HCT116 (cell line): ENCODE measurements at regions not wholly inside any gene's neighbourhood (a gene's known extent, or its start where the extent isn't known, plus 50 kb on each side); places are given as distances from the start of the nearest gene placed in this dataset.

Source experiments
- ATAC-seq: fragments of 200-7000 bp; cut with Tn5 transposase; 2 replicates; pipeline ENCODE4 v1.9.1; 2020; ENCODE audit warnings: mild to moderate bottlenecking, moderate library complexity
- BruUV-seq: library from RNA; stranded (reverse); fragments of 400-500 nt; replicated peaks from 2 replicates; lab custom pipeline; 2021; lab: Mats Ljungman, UMichigan
- CTCF ChIA-PET: fragments of 300-600 bp; sonication (Branson Sonifier 250); formaldehyde crosslinking; loops from one replicate; lab custom pipeline; 2021; ENCODE audit warnings: antibody characterized with exemption; lab: Charles Lee
- POLR2A ChIA-PET: fragments of 300-600, 350-600 bp; sonication (Branson Sonifier 250); formaldehyde crosslinking; loops from one replicate; lab custom pipeline; 2021; ENCODE audit warnings: antibody characterized with exemption; lab: Charles Lee
- RAD21 ChIA-PET, 2 experiments: fragments of 300-600 bp; sonication (Branson Sonifier 250); formaldehyde crosslinking; loops; one replicate each; lab custom pipeline; 2023; ENCODE audit warnings: low total read pairs in 2 of 2; ENCODE audit not compliant: uncharacterized antibody in 2 of 2, unreplicated experiment in 2 of 2, low non-redundant PET in 1 of 2; lab: Charles Lee
- DNase-seq: peaks from one replicate; pipeline ENCODE4 v3.0.0-alpha.2; 2010; ENCODE audit warnings: low read depth, low spot score
- H2AFZ ChIP-seq: fragments of 200-600 bp; shearing (Covaris generic), sonication (generic); 2 replicates; pipeline ENCODE4 v1.6.1; 2017; ENCODE audit warnings: low read depth, mixed run types, mixed read lengths, antibody characterized with exemption, low read length; ENCODE audit not compliant: poor library complexity, severe bottlenecking
- H3K27ac ChIP-seq: 2 replicates; pipeline ENCODE4 v1.5.1; 2012; ENCODE audit warnings: low read depth, low read length
- H3K27me3 ChIP-seq: fragments of 200-600 bp; sonication (generic); 2 replicates; pipeline ENCODE4 v1.6.1; 2016; ENCODE audit warnings: mixed run types, low read length, mixed read lengths; ENCODE audit not compliant: insufficient read depth
- H3K36me3 ChIP-seq, 2 experiments: fragments of 200-500 bp in 1 of 2; fragments of 200-600 bp in 1 of 2; sonication (Bioruptor generic) in 1 of 2; sonication (generic) in 1 of 2; 2 replicates each; pipeline versions ENCODE4 v1.5.1 to v1.6.1; 2014 to 2016; ENCODE audit warnings: low read length in 2 of 2, inconsistent platforms in 1 of 2, mixed read lengths in 1 of 2, mixed run types in 1 of 2; ENCODE audit not compliant: insufficient read depth in 2 of 2, control insufficient read depth in 1 of 2
- H3K4me1 ChIP-seq, 2 experiments: fragments of 200-600 bp in 1 of 2; sonication (generic) in 1 of 2; 2 replicates each; pipeline versions ENCODE4 v1.5.1 to v1.6.1; 2012 to 2017; ENCODE audit warnings: low read length in 2 of 2, inconsistent platforms in 1 of 2, mild to moderate bottlenecking in 1 of 2, mixed read lengths in 1 of 2, mixed run types in 1 of 2, moderate library complexity in 1 of 2; ENCODE audit not compliant: insufficient read depth in 2 of 2, control insufficient read depth in 1 of 2
- H3K4me2 ChIP-seq: fragments of 200-600 bp; sonication (generic); 2 replicates; pipeline ENCODE4 v1.6.1; 2017; ENCODE audit warnings: mixed run types, low read length, mixed read lengths
- H3K4me3 ChIP-seq, 2 experiments: fragments of 200-600 bp in 1 of 2; sonication (generic) in 1 of 2; replicated peaks in 1 of 2; 2 replicates each; pipeline ENCODE4 v1.5.1; 2011 to 2016; ENCODE audit warnings: low read length in 2 of 2, control low read depth in 1 of 2, low read depth in 1 of 2, mild to moderate bottlenecking in 1 of 2, mixed read lengths in 1 of 2, mixed run types in 1 of 2
- H3K79me2 ChIP-seq: fragments of 200-600 bp; sonication (generic); 2 replicates; pipeline ENCODE4 v1.6.1; 2017; ENCODE audit warnings: mild to moderate bottlenecking, mixed run types, low read length, moderate library complexity, mixed read lengths; ENCODE audit not compliant: insufficient read depth
- H3K9ac ChIP-seq: fragments of 200-600 bp; sonication (generic); 2 replicates; pipeline ENCODE4 v1.6.1; 2016; ENCODE audit warnings: low read length, mixed read lengths
- H3K9me2 ChIP-seq: fragments of 200-600 bp; sonication (generic), shearing (Covaris generic); 2 replicates; pipeline ENCODE4 v1.6.1; 2017; ENCODE audit warnings: mixed run types, mild to moderate bottlenecking, moderate library complexity; ENCODE audit not compliant: insufficient read depth
- H3K9me3 ChIP-seq, 2 experiments: fragments of 200-500 bp in 1 of 2; fragments of 200-600 bp in 1 of 2; sonication (Bioruptor generic) in 1 of 2; sonication (generic) in 1 of 2; 2 replicates each; pipeline ENCODE4 v1.6.1; 2014 to 2017; ENCODE audit warnings: low read length in 2 of 2, mixed read lengths in 2 of 2, inconsistent platforms in 1 of 2, low read depth in 1 of 2, mild to moderate bottlenecking in 1 of 2, mixed run types in 1 of 2, moderate library complexity in 1 of 2; ENCODE audit not compliant: control insufficient read depth in 1 of 2, insufficient read depth in 1 of 2
- H4K20me1 ChIP-seq: fragments of 200-600 bp; sonication (generic), shearing (Covaris generic); 2 replicates; pipeline ENCODE4 v1.6.1; 2017; ENCODE audit warnings: mixed run types, mild to moderate bottlenecking, moderate library complexity; ENCODE audit not compliant: insufficient read depth
- CBX3 ChIP-seq: IDR thresholded peaks from 2 replicates; pipeline ENCODE4 v1.6.1; 2012; ENCODE audit warnings: low read depth
- CEBPB ChIP-seq: IDR thresholded peaks from 2 replicates; pipeline ENCODE4 v1.6.1; 2012; ENCODE audit warnings: low read depth
- ELF1 ChIP-seq: IDR thresholded peaks from 2 replicates; pipeline ENCODE4 v1.6.1; 2012; ENCODE audit warnings: low read depth, borderline replicate concordance
- EZH2 ChIP-seq: fragments of 200-600 bp; sonication (generic); IDR thresholded peaks from 2 replicates; pipeline ENCODE4 v1.6.1; 2017; ENCODE audit warnings: antibody characterized with exemption, mixed run types
- EZH2phosphoT487 ChIP-seq: fragments of 200-600 bp; IDR thresholded peaks from 2 replicates; pipeline ENCODE4 v1.6.1; 2018; ENCODE audit warnings: antibody characterized with exemption, borderline replicate concordance
- FOSL1 ChIP-seq: IDR thresholded peaks from 2 replicates; pipeline ENCODE4 v1.6.1; 2012; ENCODE audit warnings: low read depth
- JUND ChIP-seq: IDR thresholded peaks from 2 replicates; pipeline ENCODE4 v1.6.1; 2012
- POLR2A ChIP-seq: IDR thresholded peaks from 2 replicates; pipeline ENCODE4 v1.7.0; 2011; ENCODE audit warnings: borderline replicate concordance; ENCODE audit not compliant: insufficient read depth, insufficient read length; ENCODE audit errors: extremely low read depth
- POLR2AphosphoS5 ChIP-seq: IDR thresholded peaks from 2 replicates; pipeline ENCODE4 v1.6.1; 2011; ENCODE audit warnings: mild to moderate bottlenecking, low read depth, low read length, moderate library complexity
- SIN3A ChIP-seq: IDR thresholded peaks from 2 replicates; pipeline ENCODE4 v1.6.1; 2012; ENCODE audit warnings: low read depth
- SP1 ChIP-seq: IDR thresholded peaks from 2 replicates; pipeline ENCODE4 v1.6.1; 2012; ENCODE audit warnings: low read depth
- SRF ChIP-seq: IDR thresholded peaks from 2 replicates; pipeline ENCODE4 v1.6.1; 2012; ENCODE audit warnings: low read depth
- TCF7L2 ChIP-seq: IDR thresholded peaks from 2 replicates; pipeline ENCODE4 v1.7.0; 2011; ENCODE audit warnings: borderline replicate concordance, inconsistent platforms; ENCODE audit not compliant: insufficient read depth, insufficient read length; ENCODE audit errors: extremely low read depth
- YY1 ChIP-seq: IDR thresholded peaks from 2 replicates; pipeline ENCODE4 v1.6.1; 2011; ENCODE audit warnings: low read length, low read depth, moderate library complexity, mild to moderate bottlenecking; ENCODE audit not compliant: insufficient replicate concordance; ENCODE audit errors: extremely low read depth
- ZFX ChIP-seq: fragments of 450-650 bp; IDR thresholded peaks from 2 replicates; pipeline ENCODE4 v1.6.1; 2017
- ZNF274 ChIP-seq: fragments of 200-500 bp; sonication (Bioruptor generic); IDR thresholded peaks from 2 replicates; pipeline ENCODE4 v1.6.1; 2014; ENCODE audit warnings: mild to moderate bottlenecking, low read depth, low read length, inconsistent platforms
- intact Hi-C: fragments of 100-400 bp; cut with micrococcal nuclease; formaldehyde crosslinking; loops from 2 replicates; pipeline ENCODE4 v1.10.0; 2022
- TF ChIP-seq, protein P1 (sequence below): IDR thresholded peaks from 2 replicates; pipeline ENCODE4 v1.6.1; 2011; ENCODE audit warnings: mild to moderate bottlenecking, low read length, moderate library complexity; ENCODE audit not compliant: insufficient replicate concordance; ENCODE audit errors: extremely low read depth

DNA sequence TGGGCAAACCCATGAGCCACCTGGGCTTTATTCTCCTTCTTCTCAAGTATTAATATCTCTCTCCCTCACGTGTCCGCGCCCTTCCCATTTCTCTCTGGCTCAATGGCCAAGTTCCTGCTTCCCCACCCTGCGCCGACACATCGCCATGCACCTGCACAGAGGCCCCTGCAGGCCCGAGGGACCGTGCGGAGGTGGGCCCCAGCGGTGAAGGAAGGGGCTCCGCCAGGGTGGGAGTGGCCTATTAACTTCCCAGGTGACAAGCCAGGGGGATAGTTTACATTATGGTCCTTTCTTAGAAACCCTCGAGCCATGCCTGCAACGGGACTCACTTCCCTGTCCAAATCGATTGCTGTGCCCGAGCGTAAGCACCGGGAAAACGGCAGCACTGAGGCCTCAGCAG, 110.0 kb upstream of the ADARB2 start:
- intact Hi-C loops = no loop called here
- peaks cover 0 to 25% of the 10 kb centered on the region in 2 experiments; a peak in 1 of 4 replicates for H3K9me3 ChIP-seq
- ChIA-PET POLR2A (no interaction called here), RAD21 (no interaction called here), CTCF (no interaction called here)
- H2AFZ ChIP-seq = no peak overlapping the region
- H3K79me2 ChIP-seq = no peaks in the 10 kb centered on the region
- TF ChIP-seq CEBPB (no peak), EZH2 (no peak), YY1 (no peak), SP1 (no peak), CBX3 (no peak), SIN3A (no peak), FOSL1 (no peak), ZFX (no peak), SRF (no peak)
- TF ChIP-seq, protein P1, sequence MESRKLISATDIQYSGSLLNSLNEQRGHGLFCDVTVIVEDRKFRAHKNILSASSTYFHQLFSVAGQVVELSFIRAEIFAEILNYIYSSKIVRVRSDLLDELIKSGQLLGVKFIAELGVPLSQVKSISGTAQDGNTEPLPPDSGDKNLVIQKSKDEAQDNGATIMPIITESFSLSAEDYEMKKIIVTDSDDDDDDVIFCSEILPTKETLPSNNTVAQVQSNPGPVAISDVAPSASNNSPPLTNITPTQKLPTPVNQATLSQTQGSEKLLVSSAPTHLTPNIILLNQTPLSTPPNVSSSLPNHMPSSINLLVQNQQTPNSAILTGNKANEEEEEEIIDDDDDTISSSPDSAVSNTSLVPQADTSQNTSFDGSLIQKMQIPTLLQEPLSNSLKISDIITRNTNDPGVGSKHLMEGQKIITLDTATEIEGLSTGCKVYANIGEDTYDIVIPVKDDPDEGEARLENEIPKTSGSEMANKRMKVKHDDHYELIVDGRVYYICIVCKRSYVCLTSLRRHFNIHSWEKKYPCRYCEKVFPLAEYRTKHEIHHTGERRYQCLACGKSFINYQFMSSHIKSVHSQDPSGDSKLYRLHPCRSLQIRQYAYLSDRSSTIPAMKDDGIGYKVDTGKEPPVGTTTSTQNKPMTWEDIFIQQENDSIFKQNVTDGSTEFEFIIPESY = no peak
- H3K27ac ChIP-seq = no peak overlapping the region
- H3K9me2 ChIP-seq = no peaks in the 10 kb centered on the region
- DNase-seq (no peak), ATAC-seq (no peak)
- H3K4me3 ChIP-seq = no peak overlapping the region
- H3K27me3 ChIP-seq = no peaks in the 10 kb centered on the region
- no peak overlapping the region for H3K9ac ChIP-seq
- no peaks in the 10 kb centered on the region for H4K20me1 ChIP-seq
- no TSS peak for BruUV-seq
- no peaks in the 10 kb centered on the region for H3K4me1 ChIP-seq
- H3K36me3 ChIP-seq = no peaks in the 10 kb centered on the region
- H3K4me2 ChIP-seq = no peak overlapping the region

DNA sequence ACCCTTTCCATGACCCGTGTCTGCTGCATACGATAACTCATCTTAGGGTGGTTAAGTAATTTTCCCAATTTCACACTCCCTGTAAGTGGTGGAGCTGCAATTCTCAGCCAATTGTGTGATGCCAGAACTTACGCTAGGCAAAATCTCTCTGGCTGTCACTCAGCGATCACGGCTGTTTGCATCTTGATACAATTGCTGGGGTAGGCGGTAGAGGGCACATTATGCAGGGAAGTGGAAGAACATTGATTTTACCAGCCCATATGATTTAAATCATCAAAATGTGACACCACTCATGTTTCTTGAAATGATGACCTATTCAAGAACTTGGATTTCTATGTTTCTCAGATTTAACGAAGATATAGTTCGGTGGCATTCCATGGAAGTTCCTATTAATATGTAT, 108.7 kb upstream of the ADARB2 start:
- ChIA-PET CTCF (no interaction called here), RAD21 (no interaction called here), POLR2A (no interaction called here)
- no TSS peak for BruUV-seq
- Histone ChIP-seq H3K4me3 (no peak overlapping the region), H2AFZ (no peak overlapping the region), H3K4me2 (no peak overlapping the region), H3K36me3 (no peaks in the 10 kb centered on the region), H3K27me3 (no peaks in the 10 kb centered on the region), H3K79me2 (no peaks in the 10 kb centered on the region), H3K9me3 (peaks cover 0 to 34% of the 10 kb centered on the region in 2 experiments; a peak in 1 of 4 replicates), H3K27ac (no peak overlapping the region), H4K20me1 (no peaks in the 10 kb centered on the region), H3K4me1 (no peaks in the 10 kb centered on the region), H3K9me2 (no peaks in the 10 kb centered on the region), H3K9ac (no peak overlapping the region)
- ATAC-seq = no peak
- no peak for DNase-seq
- intact Hi-C loops = no loop called here
- TF ChIP-seq POLR2A (no peak), ELF1 (no peak), TCF7L2 (no peak), ZFX (no peak), CBX3 (no peak), EZH2phosphoT487 (no peak), JUND (no peak), ZNF274 (no peak), POLR2AphosphoS5 (no peak), EZH2 (no peak), CEBPB (no peak)
- TF ChIP-seq, protein P1 = no peak
